ENCODE measurements at regions not wholly inside any gene's neighbourhood (a gene's known extent, or its start where the extent isn't known, plus 50 kb on each side); places are given as distances from the start of the nearest gene placed in this dataset.

DNA sequence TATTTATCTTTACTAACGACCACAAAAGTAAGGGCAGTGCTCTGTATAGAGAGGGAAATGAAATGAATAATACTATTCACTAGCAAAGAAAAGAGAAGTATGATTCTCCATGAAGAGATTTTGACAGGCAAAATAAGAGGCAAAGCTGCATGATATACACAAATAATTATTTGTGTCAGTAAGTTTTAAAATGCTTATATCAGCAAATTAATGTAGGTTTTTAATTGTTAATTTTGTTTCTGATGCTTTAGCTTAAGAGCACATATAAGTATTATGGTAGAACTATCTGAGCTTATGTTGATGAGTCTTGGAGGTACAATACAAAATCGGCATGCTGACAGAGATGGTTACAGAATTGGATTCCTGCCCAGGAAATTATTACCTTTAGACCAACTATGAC lies 383.1 kb upstream of the VSTM2A start:
- no peak overlapping the region for H3K4me3 ChIP-seq (ENCODE audit: low read length)
- H3K27ac ChIP-seq (ENCODE audit: low read depth, low read length): no peak overlapping the region
- no peak overlapping the region for H3K27ac Mint-ChIP-seq
- no peak overlapping the region for H3K9ac ChIP-seq (ENCODE audit: extremely low read depth, low read length, poor library complexity, severe bottlenecking)
- H3K36me3 ChIP-seq (ENCODE audit: control insufficient read depth, insufficient read depth, low read length): no peaks in the 10 kb centered on the region
- H3K4me1 Mint-ChIP-seq: no peaks in the 10 kb centered on the region
- H3K9me3 Mint-ChIP-seq: no peaks in the 10 kb centered on the region
- no peaks in the 10 kb centered on the region for H3K36me3 Mint-ChIP-seq (ENCODE audit: low read depth)
- H3K4me1 ChIP-seq (ENCODE audit: control insufficient read depth, insufficient read depth, low read length): no peaks in the 10 kb centered on the region
- no peaks in the 10 kb centered on the region for H3K9me3 ChIP-seq (ENCODE audit: control insufficient read depth, low read length)
- no peaks in the 10 kb centered on the region for H3K27me3 ChIP-seq (ENCODE audit: control insufficient read depth, insufficient read depth, low read length, poor library complexity, severe bottlenecking)
- H3K27me3 Mint-ChIP-seq (ENCODE audit: insufficient read depth): no peaks in the 10 kb centered on the region
- DNase-seq: no peak
- 90% methylated on average over 1 of the region's 2 CpGs; no CpG with 5 or more reads in 1 of the 2 experiments for WGBS, 2 experiments (ENCODE audit: insufficient coverage in 1 of 2, insufficient read length in 1 of 2)
- H3K4me3 Mint-ChIP-seq: no peak overlapping the region
- TF ChIP-seq, protein P1, sequence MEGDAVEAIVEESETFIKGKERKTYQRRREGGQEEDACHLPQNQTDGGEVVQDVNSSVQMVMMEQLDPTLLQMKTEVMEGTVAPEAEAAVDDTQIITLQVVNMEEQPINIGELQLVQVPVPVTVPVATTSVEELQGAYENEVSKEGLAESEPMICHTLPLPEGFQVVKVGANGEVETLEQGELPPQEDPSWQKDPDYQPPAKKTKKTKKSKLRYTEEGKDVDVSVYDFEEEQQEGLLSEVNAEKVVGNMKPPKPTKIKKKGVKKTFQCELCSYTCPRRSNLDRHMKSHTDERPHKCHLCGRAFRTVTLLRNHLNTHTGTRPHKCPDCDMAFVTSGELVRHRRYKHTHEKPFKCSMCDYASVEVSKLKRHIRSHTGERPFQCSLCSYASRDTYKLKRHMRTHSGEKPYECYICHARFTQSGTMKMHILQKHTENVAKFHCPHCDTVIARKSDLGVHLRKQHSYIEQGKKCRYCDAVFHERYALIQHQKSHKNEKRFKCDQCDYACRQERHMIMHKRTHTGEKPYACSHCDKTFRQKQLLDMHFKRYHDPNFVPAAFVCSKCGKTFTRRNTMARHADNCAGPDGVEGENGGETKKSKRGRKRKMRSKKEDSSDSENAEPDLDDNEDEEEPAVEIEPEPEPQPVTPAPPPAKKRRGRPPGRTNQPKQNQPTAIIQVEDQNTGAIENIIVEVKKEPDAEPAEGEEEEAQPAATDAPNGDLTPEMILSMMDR (conservative IDR thresholded peaks at IDR 0.05): no peak

DNA sequence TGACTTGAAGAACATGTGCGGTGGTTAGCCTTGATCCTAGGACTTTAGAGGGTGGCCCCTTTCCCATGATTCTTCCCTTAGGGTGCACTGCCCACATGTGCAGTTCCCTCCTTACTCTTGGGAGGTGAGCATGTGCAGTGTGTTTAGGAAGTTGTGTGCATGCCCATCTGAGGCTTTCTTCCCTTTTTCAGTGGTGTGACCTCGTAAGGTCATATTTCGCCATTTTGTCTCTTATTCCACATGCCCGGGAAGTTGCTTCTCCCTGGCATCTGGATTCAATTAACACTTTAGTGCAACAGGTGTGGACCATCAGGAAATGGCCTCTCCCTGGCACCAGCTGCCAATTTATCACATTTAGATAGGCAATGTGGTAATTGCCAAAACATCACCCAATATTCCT lies 380.6 kb upstream of the VSTM2A start:
- no peaks in the 10 kb centered on the region for H3K9me3 ChIP-seq (ENCODE audit: control insufficient read depth, low read length)
- H3K27me3 Mint-ChIP-seq (ENCODE audit: insufficient read depth): no peaks in the 10 kb centered on the region

DNA sequence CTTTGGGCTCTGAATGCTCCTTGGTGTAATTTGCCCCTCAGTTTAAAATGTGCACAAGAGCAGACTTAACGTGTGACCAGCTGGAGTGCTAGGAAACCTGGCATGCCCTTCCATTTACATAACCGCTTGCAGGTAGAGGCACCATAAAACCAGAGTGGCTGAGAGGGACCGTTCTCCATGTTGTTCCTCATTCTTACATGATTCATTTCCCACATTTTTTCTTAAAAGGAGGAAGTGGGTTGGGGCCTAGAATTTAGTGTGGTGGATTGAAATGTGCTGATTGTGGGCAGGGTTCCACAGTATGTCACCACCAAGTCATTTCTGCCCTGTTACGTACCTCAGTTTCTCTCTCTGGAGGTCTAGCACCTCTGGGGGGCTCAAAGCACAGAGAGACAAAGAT lies 375.8 kb upstream of the VSTM2A start:
- Mint-ChIP-seq H3K36me3 (ENCODE audit: low read depth) (no peaks in the 10 kb centered on the region), H3K9me3 (no peaks in the 10 kb centered on the region), H3K27ac (no peak overlapping the region), H3K4me3 (no peak overlapping the region), H3K27me3 (ENCODE audit: insufficient read depth) (no peaks in the 10 kb centered on the region), H3K4me1 (peaks cover 4% of the 10 kb centered on the region)
- Histone ChIP-seq H3K36me3 (ENCODE audit: control insufficient read depth, insufficient read depth, low read length) (no peaks in the 10 kb centered on the region), H3K4me1 (ENCODE audit: control insufficient read depth, insufficient read depth, low read length) (no peaks in the 10 kb centered on the region), H3K27me3 (ENCODE audit: control insufficient read depth, insufficient read depth, low read length, poor library complexity, severe bottlenecking) (no peaks in the 10 kb centered on the region), H3K9me3 (ENCODE audit: control insufficient read depth, low read length) (no peaks in the 10 kb centered on the region), H3K27ac (ENCODE audit: low read depth, low read length) (no peak overlapping the region), H3K9ac (ENCODE audit: extremely low read depth, low read length, poor library complexity, severe bottlenecking) (no peak overlapping the region), H3K4me3 (ENCODE audit: low read length) (no peak overlapping the region)
- DNase-seq: no peak
- WGBS, 2 experiments (ENCODE audit: insufficient coverage in 1 of 2, insufficient read length in 1 of 2): 68 to 92% methylated on average over 3 to 4 of the region's 4 CpGs
- TF ChIP-seq, protein P1 (conservative IDR thresholded peaks at IDR 0.05): no peak

More for the DNA sequence above, 380.6 kb upstream of the VSTM2A start:
- H3K4me1 Mint-ChIP-seq: no peaks in the 10 kb centered on the region
- no peak overlapping the region for H3K4me3 Mint-ChIP-seq
- DNase-seq: no peak
- H3K9ac ChIP-seq (ENCODE audit: extremely low read depth, low read length, poor library complexity, severe bottlenecking): no peak overlapping the region
- WGBS, 2 experiments (ENCODE audit: insufficient coverage in 1 of 2, insufficient read length in 1 of 2): 90 to 93% methylated on average over 4 of the region's 4 CpGs
- H3K36me3 Mint-ChIP-seq (ENCODE audit: low read depth): no peaks in the 10 kb centered on the region
- no peak overlapping the region for H3K27ac ChIP-seq (ENCODE audit: low read depth, low read length)
- no peaks in the 10 kb centered on the region for H3K4me1 ChIP-seq (ENCODE audit: control insufficient read depth, insufficient read depth, low read length)
- H3K27me3 ChIP-seq (ENCODE audit: control insufficient read depth, insufficient read depth, low read length, poor library complexity, severe bottlenecking): no peaks in the 10 kb centered on the region
- no peaks in the 10 kb centered on the region for H3K36me3 ChIP-seq (ENCODE audit: control insufficient read depth, insufficient read depth, low read length)
- no peak overlapping the region for H3K4me3 ChIP-seq (ENCODE audit: low read length)
- no peak overlapping the region for H3K27ac Mint-ChIP-seq
- no peaks in the 10 kb centered on the region for H3K9me3 Mint-ChIP-seq
- TF ChIP-seq, protein P1 (conservative IDR thresholded peaks at IDR 0.05): no peak

All from endodermal cell (in vitro differentiated cells).